ENCODE measurements at regions not wholly inside any gene's neighbourhood (a gene's known extent, or its start where the extent isn't known, plus 50 kb on each side); places are given as distances from the start of the nearest gene placed in this dataset.

DNA sequence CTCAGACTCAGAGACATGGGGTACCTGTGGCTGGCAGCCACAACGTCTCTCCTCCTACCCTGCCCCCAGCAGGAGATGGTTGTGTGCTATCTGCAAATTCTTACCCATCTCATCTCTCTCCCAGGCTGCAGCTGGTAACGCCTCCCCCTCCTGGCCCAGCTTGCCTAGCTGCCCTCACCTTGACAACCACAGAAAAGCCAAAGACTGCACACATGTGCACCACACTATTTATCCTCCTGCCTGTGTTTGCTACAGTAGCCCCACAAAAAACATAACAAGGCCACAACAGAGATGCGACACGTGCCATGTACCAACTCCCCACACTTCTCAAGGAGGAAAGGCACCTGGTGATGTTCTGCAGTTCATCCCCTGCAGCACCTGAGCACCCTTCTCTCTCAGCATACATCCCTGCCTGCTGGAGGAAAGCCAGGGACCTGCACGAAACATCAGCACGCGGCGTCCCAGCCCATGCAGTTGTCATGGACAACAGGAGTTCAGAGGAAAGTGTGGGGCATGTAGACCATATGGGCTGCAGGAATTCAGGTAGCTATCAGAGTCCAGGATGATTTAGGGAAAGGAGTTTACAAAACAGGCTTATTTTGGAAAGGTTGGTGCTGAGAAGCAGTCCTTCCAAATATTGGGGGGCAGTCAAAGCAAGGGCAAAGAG lies 168.7 kb downstream of the C5orf15 start:
- Histone ChIP-seq H3K9ac (ENCODE audit: low read length) (no peak overlapping the region), H3K27ac (ENCODE audit: low read depth, low read length, poor library complexity, severe bottlenecking) (no peak overlapping the region), H3K4me2 (ENCODE audit: low read length) (no peak overlapping the region), H4K20me1 (ENCODE audit: insufficient read depth, low read length) (no peaks in the 10 kb centered on the region), H3K9me3 (ENCODE audit: low read length) (no peaks in the 10 kb centered on the region), H3K4me1 (ENCODE audit: insufficient read depth, low read length, severe bottlenecking) (no peaks in the 10 kb centered on the region), H3K36me3 (ENCODE audit: insufficient read depth, low read length) (no peaks in the 10 kb centered on the region), H3K27me3 (ENCODE audit: insufficient read depth, low read length) (no peaks in the 10 kb centered on the region), H3K4me3 (ENCODE audit: low read depth, low read length, poor library complexity, severe bottlenecking) (no peak overlapping the region), H2AFZ (ENCODE audit: low read length) (no peak overlapping the region), H3K9me2 (ENCODE audit: low read depth, low read length) (no peaks in the 10 kb centered on the region), H3K79me2 (ENCODE audit: insufficient read depth, low read length) (no peaks in the 10 kb centered on the region), H3F3A (ENCODE audit: insufficient read depth, low read length) (no peaks in the 10 kb centered on the region)
- TF ChIP-seq, protein P1, sequence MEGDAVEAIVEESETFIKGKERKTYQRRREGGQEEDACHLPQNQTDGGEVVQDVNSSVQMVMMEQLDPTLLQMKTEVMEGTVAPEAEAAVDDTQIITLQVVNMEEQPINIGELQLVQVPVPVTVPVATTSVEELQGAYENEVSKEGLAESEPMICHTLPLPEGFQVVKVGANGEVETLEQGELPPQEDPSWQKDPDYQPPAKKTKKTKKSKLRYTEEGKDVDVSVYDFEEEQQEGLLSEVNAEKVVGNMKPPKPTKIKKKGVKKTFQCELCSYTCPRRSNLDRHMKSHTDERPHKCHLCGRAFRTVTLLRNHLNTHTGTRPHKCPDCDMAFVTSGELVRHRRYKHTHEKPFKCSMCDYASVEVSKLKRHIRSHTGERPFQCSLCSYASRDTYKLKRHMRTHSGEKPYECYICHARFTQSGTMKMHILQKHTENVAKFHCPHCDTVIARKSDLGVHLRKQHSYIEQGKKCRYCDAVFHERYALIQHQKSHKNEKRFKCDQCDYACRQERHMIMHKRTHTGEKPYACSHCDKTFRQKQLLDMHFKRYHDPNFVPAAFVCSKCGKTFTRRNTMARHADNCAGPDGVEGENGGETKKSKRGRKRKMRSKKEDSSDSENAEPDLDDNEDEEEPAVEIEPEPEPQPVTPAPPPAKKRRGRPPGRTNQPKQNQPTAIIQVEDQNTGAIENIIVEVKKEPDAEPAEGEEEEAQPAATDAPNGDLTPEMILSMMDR (IDR thresholded peaks at IDR 0.05; ENCODE audit: low read length), result no peak
- TF ChIP-seq EZH2 (IDR thresholded peaks at IDR 0.05; ENCODE audit: borderline replicate concordance, low read length), result no peak

DNA sequence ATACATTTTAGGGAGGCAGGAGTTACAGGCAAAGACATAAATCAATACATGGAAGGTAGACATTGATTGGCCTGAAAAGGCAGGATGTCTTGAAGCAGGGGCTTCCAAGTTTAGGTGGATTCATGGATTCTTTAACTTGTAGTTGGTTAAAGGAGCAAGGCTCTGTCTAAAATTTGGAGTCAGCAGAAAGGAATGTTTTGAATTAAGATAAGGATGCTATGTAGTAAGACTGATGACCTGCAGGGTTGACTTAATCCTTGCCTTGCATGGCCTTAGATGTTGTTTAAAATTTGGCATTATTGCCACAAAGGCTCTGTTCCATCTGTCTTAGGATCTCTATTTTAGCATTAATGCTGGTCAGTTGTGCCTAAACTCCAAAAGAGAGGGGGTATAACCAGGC lies 171.3 kb downstream of the C5orf15 start:
- TF ChIP-seq, protein P1 (IDR thresholded peaks at IDR 0.05; ENCODE audit: low read length), result no peak
- no peak for TF ChIP-seq EZH2 (IDR thresholded peaks at IDR 0.05; ENCODE audit: borderline replicate concordance, low read length)
- no peaks in the 10 kb centered on the region for H3K4me1 ChIP-seq (ENCODE audit: insufficient read depth, low read length, severe bottlenecking)
- no peak overlapping the region for H2AFZ ChIP-seq (ENCODE audit: low read length)
- no peaks in the 10 kb centered on the region for H3K9me2 ChIP-seq (ENCODE audit: low read depth, low read length)
- no peak overlapping the region for H3K27ac ChIP-seq (ENCODE audit: low read depth, low read length, poor library complexity, severe bottlenecking)
- H3K27me3 ChIP-seq (ENCODE audit: insufficient read depth, low read length), result no peaks in the 10 kb centered on the region; the same call in 1 of the 2 replicates
- H3K79me2 ChIP-seq (ENCODE audit: insufficient read depth, low read length), result no peaks in the 10 kb centered on the region
- H3F3A ChIP-seq (ENCODE audit: insufficient read depth, low read length), result no peaks in the 10 kb centered on the region
- H3K9me3 ChIP-seq (ENCODE audit: low read length), result no peaks in the 10 kb centered on the region
- H3K4me2 ChIP-seq (ENCODE audit: low read length), result no peak overlapping the region
- H3K4me3 ChIP-seq (ENCODE audit: low read depth, low read length, poor library complexity, severe bottlenecking), result no peak overlapping the region
- H4K20me1 ChIP-seq (ENCODE audit: insufficient read depth, low read length), result no peaks in the 10 kb centered on the region
- H3K9ac ChIP-seq (ENCODE audit: low read length), result no peak overlapping the region
- no peaks in the 10 kb centered on the region for H3K36me3 ChIP-seq (ENCODE audit: insufficient read depth, low read length)

DNA sequence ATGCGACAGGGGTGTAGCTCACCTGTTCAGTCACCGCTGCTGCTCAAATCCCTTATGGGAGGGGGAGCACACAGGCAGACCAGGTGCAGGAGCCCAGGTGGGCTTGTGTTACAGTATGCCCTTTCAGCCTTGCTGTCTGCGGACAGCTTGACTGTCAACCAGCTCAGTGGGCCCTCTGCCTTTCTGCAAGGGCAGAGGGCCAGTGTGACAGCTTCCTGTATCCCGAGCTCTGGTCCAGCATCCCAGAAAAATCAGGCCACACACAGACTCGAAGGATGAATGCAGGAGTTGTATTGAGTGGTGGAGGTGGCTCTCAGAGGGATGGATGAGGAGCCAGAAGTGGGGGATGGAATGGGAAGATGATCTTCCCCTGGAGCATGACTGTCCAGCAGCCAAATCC lies 172.2 kb downstream of the C5orf15 start:
- no peak overlapping the region for H3K27ac ChIP-seq (ENCODE audit: low read depth, low read length, poor library complexity, severe bottlenecking)
- no peaks in the 10 kb centered on the region for H3K9me3 ChIP-seq (ENCODE audit: low read length)
- no peaks in the 10 kb centered on the region for H3K9me2 ChIP-seq (ENCODE audit: low read depth, low read length)
- no peak overlapping the region for H2AFZ ChIP-seq (ENCODE audit: low read length)
- H3K9ac ChIP-seq (ENCODE audit: low read length), result no peak overlapping the region
- no peaks in the 10 kb centered on the region for H3F3A ChIP-seq (ENCODE audit: insufficient read depth, low read length)
- H3K4me1 ChIP-seq (ENCODE audit: insufficient read depth, low read length, severe bottlenecking), result no peaks in the 10 kb centered on the region
- H3K4me2 ChIP-seq (ENCODE audit: low read length), result no peak overlapping the region
- no peak overlapping the region for H3K4me3 ChIP-seq (ENCODE audit: low read depth, low read length, poor library complexity, severe bottlenecking)
- no peaks in the 10 kb centered on the region; the same call in 1 of the 2 replicates for H3K27me3 ChIP-seq (ENCODE audit: insufficient read depth, low read length)
- TF ChIP-seq EZH2 (IDR thresholded peaks at IDR 0.05; ENCODE audit: borderline replicate concordance, low read length), result no peak
- TF ChIP-seq, protein P1 (IDR thresholded peaks at IDR 0.05; ENCODE audit: low read length), result no peak
- no peaks in the 10 kb centered on the region for H3K79me2 ChIP-seq (ENCODE audit: insufficient read depth, low read length)
- H3K36me3 ChIP-seq (ENCODE audit: insufficient read depth, low read length), result no peaks in the 10 kb centered on the region
- H4K20me1 ChIP-seq (ENCODE audit: insufficient read depth, low read length), result no peaks in the 10 kb centered on the region

All from OCI-LY1 (cell line).